Right lobe of liver (tissue), 6 donors: ENCODE measurements at regions not wholly inside any gene's neighbourhood (a gene's known extent, or its start where the extent isn't known, plus 50 kb on each side); places are given as distances from the start of the nearest gene placed in this dataset.

ENCODE experiments used
- ATAC-seq, 4 donors: fragments of 200-7000 bp; cut with Tn5 transposase; one replicate each; pipeline ENCODE4 v1.9.1; 2020; ENCODE audit warnings: mild to moderate bottlenecking in 4 of 4, moderate library complexity in 4 of 4
- DNase-seq, 3 donors: peaks; one replicate each; pipeline ENCODE4 v3.0.0-alpha.2; 2020
- H3K27ac ChIP-seq, 3 donors: fragments of 200-600 bp; one replicate each; pipeline ENCODE4 v1.8.0; 2022
- H3K27me3 ChIP-seq, 2 donors: fragments of 200-600 bp; one replicate each; pipeline ENCODE4 v1.8.0; 2022
- H3K36me3 ChIP-seq, 4 donors: fragments of 200-600 bp; sonication (generic) in 1 of 4; one replicate each; pipeline versions ENCODE4 v1.5.1 to v1.8.0; 2017 to 2022; ENCODE audit warnings: control low read depth in 1 of 4
- H3K4me1 ChIP-seq, 4 donors: fragments of 200-600 bp; sonication (generic) in 1 of 4; one replicate each; pipeline versions ENCODE4 v1.5.1 to v1.8.0; 2017 to 2022; ENCODE audit warnings: control low read depth in 1 of 4
- H3K4me3 ChIP-seq, 3 donors: fragments of 200-600 bp; one replicate each; pipeline ENCODE4 v1.8.0; 2022
- H3K9me3 ChIP-seq, 4 donors: fragments of 200-600 bp; sonication (generic) in 1 of 4; one replicate each; pipeline versions ENCODE4 v1.5.1 to v1.8.0; 2017 to 2022; ENCODE audit warnings: control low read depth in 1 of 4
- CTCF ChIP-seq, 4 donors: fragments of 200-600 bp in 3 of 4; fragments of 450-650 bp in 1 of 4; IDR thresholded peaks; one replicate each; pipeline versions ENCODE4 v1.5.1 to v1.8.0; 2016 to 2022; ENCODE audit warnings: antibody characterized with exemption in 4 of 4, mild to moderate bottlenecking in 2 of 4
- POLR2A ChIP-seq: fragments of 450-650 bp; IDR thresholded peaks from one replicate; pipeline ENCODE4 v1.6.1; 2017; ENCODE audit warnings: antibody characterized with exemption, mild to moderate bottlenecking
- WGBS: methylation state at CpG from one replicate; pipeline ENCODE4 v1.1.6; 2018; ENCODE audit warnings: low coverage, low lambda C conversion rate; ENCODE audit not compliant: insufficient coverage; ENCODE audit errors: missing lambda C conversion rate; 5-methylcytosine and 5-hydroxymethylcytosine counted together
- intact Hi-C, 2 donors: fragments of 100-400 bp; cut with DNase I; formaldehyde crosslinking; loops; one replicate each; pipeline versions ENCODE4 v1.11.2 to v1.14.1; 2022
- donor health status: DM: no; HTN: yes; CAD: no.
- donor health status: DM: no; HTN: no; CAD: no.
- donor health status: DM: no; HTN: no; CAD: no.
- donor health status: DM: no; HTN: yes; CAD: no.
- donor health status: DM: no; HTN: yes; CAD: no.

GRCh38 chr2:142588269-142588668 is 289.2 kb upstream of the KYNU start:
- Histone ChIP-seq H3K9me3 (no peaks in the 10 kb centered on the region), H3K4me3 (no peak overlapping the region), H3K36me3 (no peaks in the 10 kb centered on the region), H3K4me1 (peaks cover 0 to 13% (median 3%) of the 10 kb centered on the region in 4 donors), H3K27ac (no peak overlapping the region), H3K27me3 (no peaks in the 10 kb centered on the region)
- ATAC-seq = no peak
- 57% methylated on average over 1 of the region's 1 CpG for WGBS
- DNase-seq = no peak
- no peak for TF ChIP-seq CTCF (IDR thresholded peaks at IDR 0.05)
- intact Hi-C loops = no loop called here

GRCh38 chr2:142586693-142587580 is 290.5 kb upstream of the KYNU start:
- WGBS = 15% methylated on average over 5 of the region's 5 CpGs
- ATAC-seq (peak; percentile 48 to 64 (median 59)), DNase-seq (peak; percentile 51 to 67 (median 59))
- Histone ChIP-seq H3K36me3 (no peaks in the 10 kb centered on the region), H3K27me3 (no peaks in the 10 kb centered on the region), H3K4me3 (peak overlapping the region in 1 of 3 donors; percentile 12), H3K27ac (peak overlapping the region in 2 of 3 donors; percentile 27 to 35), H3K9me3 (no peaks in the 10 kb centered on the region), H3K4me1 (peaks cover 0 to 13% (median 3%) of the 10 kb centered on the region in 4 donors)
- intact Hi-C loops = no loop called here
- TF ChIP-seq CTCF (IDR thresholded peaks at IDR 0.05) (no peak), POLR2A (no peak)

DNA sequence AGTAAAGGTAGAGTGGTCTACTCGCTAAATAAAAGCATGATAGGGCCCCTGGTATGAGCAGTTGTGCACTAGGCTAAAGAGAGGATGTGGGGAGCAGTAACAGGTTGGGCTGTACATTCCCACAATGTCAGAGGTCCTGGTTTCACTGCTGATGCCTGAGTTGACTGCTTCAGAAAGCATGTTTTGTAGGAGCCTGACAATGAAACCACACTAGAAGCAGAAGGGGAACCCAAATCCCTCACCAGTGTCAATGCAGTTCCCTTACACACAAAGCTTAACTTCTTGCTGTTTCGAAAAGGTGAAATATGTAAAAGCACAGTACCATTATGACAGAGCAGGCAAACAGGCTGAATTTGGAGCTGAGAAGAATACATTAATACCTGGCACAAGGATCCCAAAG is 291.7 kb upstream of the KYNU start:
- Histone ChIP-seq H3K9me3 (no peaks in the 10 kb centered on the region), H3K4me3 (no peak overlapping the region), H3K27ac (no peak overlapping the region), H3K4me1 (peaks cover 0 to 13% (median 3%) of the 10 kb centered on the region in 4 donors), H3K27me3 (no peaks in the 10 kb centered on the region), H3K36me3 (no peaks in the 10 kb centered on the region)
- 85% methylated on average over 2 of the region's 2 CpGs for WGBS
- intact Hi-C loops = no loop called here
- TF ChIP-seq CTCF (IDR thresholded peaks at IDR 0.05) = no peak
- no peak for TF ChIP-seq POLR2A
- DNase-seq (no peak), ATAC-seq (no peak)

GRCh38 chr2:142582317-142582716 is 295.1 kb upstream of the KYNU start:
- ATAC-seq = peak; percentile 57 to 84 (median 70)
- TF ChIP-seq POLR2A (no peak), CTCF (IDR thresholded peaks at IDR 0.05) (peak; percentile 25 to 46 (median 37))
- DNase-seq = no peak
- intact Hi-C loops = no loop called here
- Histone ChIP-seq H3K9me3 (no peaks in the 10 kb centered on the region), H3K4me3 (no peak overlapping the region), H3K27ac (no peak overlapping the region), H3K27me3 (no peaks in the 10 kb centered on the region), H3K4me1 (peaks cover 0 to 9% (median 1%) of the 10 kb centered on the region in 4 donors), H3K36me3 (no peaks in the 10 kb centered on the region)
- WGBS = 45% methylated on average over 2 of the region's 2 CpGs
